ENCODE measurements at regions not wholly inside any gene's neighbourhood (a gene's known extent, or its start where the extent isn't known, plus 50 kb on each side); places are given as distances from the start of the nearest gene placed in this dataset.

DNA sequence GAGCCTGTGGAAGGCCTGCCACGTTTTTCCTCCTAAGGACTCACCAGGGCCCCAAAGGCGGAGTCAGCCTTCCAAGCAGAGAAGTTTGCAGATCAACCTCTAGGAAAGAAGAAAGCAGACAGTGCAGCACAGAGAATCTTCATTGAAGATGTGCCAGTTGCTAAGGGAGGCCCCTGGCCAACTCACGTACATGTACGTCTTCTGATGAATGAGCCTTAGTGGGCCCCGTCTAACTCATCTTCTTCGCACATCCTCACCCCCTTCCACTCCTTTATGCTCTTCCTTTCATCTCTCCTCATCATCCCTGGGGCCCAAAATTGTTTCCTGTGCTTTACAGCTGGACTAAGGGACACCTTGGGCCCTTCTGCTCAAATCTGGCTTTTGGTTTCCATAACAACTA, 703.0 kb upstream of the TBX3 start:
- 0% methylated on average over 6 of the region's 6 CpGs for WGBS (ENCODE audit: insufficient coverage, low coverage, missing lambda C conversion rate)

More for the DNA sequence above, 703.0 kb upstream of the TBX3 start:
- Histone ChIP-seq H3K9ac (ENCODE audit: insufficient read depth in 1 of 2, low read depth in 2 of 2, low read length in 2 of 2) (no peak overlapping the region), H3K4me1 (replicated peaks in 1 of 2; ENCODE audit: control insufficient read depth in 2 of 2, insufficient read depth in 2 of 2, low read length in 2 of 2) (no peaks in the 10 kb centered on the region), H3K4me3 (no peak overlapping the region), H2AFZ (ENCODE audit: low read depth, low read length) (no peak overlapping the region), H3K4me2 (ENCODE audit: insufficient read depth, low read length) (no peak overlapping the region), H3K79me2 (ENCODE audit: control insufficient read depth, insufficient read depth, low read length) (no peaks in the 10 kb centered on the region), H3K27me3 (ENCODE audit: control insufficient read depth in 2 of 2, insufficient read depth in 2 of 2, low read length in 2 of 2) (peaks cover 0 to 5% of the 10 kb centered on the region in 2 experiments; a peak in 1 of 5 replicates), H3K9me1 (ENCODE audit: control insufficient read depth, insufficient read depth, low read length) (no peaks in the 10 kb centered on the region), H3K36me3 (ENCODE audit: control insufficient read depth, insufficient read depth, low read length) (no peaks in the 10 kb centered on the region), H3K9me3 (replicated peaks; ENCODE audit: control insufficient read depth, insufficient read depth, low read depth, low read length) (no peaks in the 10 kb centered on the region), H4K20me1 (replicated peaks; ENCODE audit: control insufficient read depth, insufficient read depth, low read length) (no peaks in the 10 kb centered on the region), H3K27ac (ENCODE audit: extremely low read depth, low read depth, low read length) (no peak overlapping the region)
- ATAC-seq (no peak), FAIRE-seq (no peak), DNase-seq (ENCODE audit: extremely low read depth in 1 of 4, low spot score in 3 of 4) (no peak)
- CTCF ChIA-PET (ENCODE audit: low intra/inter-chr PET ratio): no interaction called here
- intact Hi-C loops (cut with micrococcal nuclease): no loop called here
- in situ Hi-C loops (cut with MboI): no loop called here
- POLR2A ChIA-PET: no interaction called here
- BruUV-seq (replicated peaks): no TSS peak
- no peak for TF ChIP-seq POLR2H (tag; IDR thresholded peaks at IDR 0.05; ENCODE audit: low read depth)
- TF ChIP-seq, protein P1, sequence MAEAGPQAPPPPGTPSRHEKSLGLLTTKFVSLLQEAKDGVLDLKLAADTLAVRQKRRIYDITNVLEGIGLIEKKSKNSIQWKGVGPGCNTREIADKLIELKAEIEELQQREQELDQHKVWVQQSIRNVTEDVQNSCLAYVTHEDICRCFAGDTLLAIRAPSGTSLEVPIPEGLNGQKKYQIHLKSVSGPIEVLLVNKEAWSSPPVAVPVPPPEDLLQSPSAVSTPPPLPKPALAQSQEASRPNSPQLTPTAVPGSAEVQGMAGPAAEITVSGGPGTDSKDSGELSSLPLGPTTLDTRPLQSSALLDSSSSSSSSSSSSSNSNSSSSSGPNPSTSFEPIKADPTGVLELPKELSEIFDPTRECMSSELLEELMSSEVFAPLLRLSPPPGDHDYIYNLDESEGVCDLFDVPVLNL (CRISPR knock-in tag; IDR thresholded peaks at IDR 0.05; ENCODE audit: low read depth): no peak
- TF ChIP-seq BHLHE40 (IDR thresholded peaks at IDR 0.05; ENCODE audit: low read length): no peak
- TF ChIP-seq ZNF778 (CRISPR knock-in tag; IDR thresholded peaks at IDR 0.05): no peak
- TF ChIP-seq ZNF232 (CRISPR knock-in tag; IDR thresholded peaks at IDR 0.05): no peak
- no peak for TF ChIP-seq RUNX1 (IDR thresholded peaks at IDR 0.05; ENCODE audit: low read depth)
- TF ChIP-seq ZNF23 (CRISPR knock-in tag; IDR thresholded peaks at IDR 0.05): no peak
- TF ChIP-seq SRSF1 (IDR thresholded peaks at IDR 0.05; ENCODE audit: low read depth, low read length): no peak
- TF ChIP-seq ZNF217 (CRISPR knock-in tag; IDR thresholded peaks at IDR 0.05): no peak
- TF ChIP-seq, protein P2, sequence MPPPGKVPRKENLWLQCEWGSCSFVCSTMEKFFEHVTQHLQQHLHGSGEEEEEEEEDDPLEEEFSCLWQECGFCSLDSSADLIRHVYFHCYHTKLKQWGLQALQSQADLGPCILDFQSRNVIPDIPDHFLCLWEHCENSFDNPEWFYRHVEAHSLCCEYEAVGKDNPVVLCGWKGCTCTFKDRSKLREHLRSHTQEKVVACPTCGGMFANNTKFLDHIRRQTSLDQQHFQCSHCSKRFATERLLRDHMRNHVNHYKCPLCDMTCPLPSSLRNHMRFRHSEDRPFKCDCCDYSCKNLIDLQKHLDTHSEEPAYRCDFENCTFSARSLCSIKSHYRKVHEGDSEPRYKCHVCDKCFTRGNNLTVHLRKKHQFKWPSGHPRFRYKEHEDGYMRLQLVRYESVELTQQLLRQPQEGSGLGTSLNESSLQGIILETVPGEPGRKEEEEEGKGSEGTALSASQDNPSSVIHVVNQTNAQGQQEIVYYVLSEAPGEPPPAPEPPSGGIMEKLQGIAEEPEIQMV (tag; conservative IDR thresholded peaks at IDR 0.05; ENCODE audit: low read depth): no peak
- TF ChIP-seq, protein P3, sequence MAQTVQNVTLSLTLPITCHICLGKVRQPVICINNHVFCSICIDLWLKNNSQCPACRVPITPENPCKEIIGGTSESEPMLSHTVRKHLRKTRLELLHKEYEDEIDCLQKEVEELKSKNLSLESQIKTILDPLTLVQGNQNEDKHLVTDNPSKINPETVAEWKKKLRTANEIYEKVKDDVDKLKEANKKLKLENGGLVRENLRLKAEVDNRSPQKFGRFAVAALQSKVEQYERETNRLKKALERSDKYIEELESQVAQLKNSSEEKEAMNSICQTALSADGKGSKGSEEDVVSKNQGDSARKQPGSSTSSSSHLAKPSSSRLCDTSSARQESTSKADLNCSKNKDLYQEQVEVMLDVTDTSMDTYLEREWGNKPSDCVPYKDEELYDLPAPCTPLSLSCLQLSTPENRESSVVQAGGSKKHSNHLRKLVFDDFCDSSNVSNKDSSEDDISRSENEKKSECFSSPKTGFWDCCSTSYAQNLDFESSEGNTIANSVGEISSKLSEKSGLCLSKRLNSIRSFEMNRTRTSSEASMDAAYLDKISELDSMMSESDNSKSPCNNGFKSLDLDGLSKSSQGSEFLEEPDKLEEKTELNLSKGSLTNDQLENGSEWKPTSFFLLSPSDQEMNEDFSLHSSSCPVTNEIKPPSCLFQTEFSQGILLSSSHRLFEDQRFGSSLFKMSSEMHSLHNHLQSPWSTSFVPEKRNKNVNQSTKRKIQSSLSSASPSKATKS (CRISPR knock-in tag; IDR thresholded peaks at IDR 0.05): no peak
- TF ChIP-seq, protein P4, sequence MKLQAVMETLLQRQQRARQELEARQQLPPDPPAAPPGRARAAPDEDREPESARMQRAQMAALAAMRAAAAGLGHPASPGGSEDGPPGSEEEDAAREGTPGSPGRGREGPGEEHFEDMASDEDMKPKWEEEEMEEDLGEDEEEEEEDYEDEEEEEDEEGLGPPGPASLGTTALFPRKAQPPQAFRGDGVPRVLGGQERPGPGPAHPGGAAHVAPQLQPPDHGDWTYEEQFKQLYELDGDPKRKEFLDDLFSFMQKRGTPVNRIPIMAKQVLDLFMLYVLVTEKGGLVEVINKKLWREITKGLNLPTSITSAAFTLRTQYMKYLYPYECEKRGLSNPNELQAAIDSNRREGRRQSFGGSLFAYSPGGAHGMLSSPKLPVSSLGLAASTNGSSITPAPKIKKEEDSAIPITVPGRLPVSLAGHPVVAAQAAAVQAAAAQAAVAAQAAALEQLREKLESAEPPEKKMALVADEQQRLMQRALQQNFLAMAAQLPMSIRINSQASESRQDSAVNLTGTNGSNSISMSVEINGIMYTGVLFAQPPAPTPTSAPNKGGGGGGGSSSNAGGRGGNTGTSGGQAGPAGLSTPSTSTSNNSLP (IDR thresholded peaks at IDR 0.05; ENCODE audit: borderline replicate concordance, low read depth, low read length): no peak
- no peak for TF ChIP-seq HNRNPLL (IDR thresholded peaks at IDR 0.05; ENCODE audit: low read depth, low read length, poor library complexity, severe bottlenecking)

Data from K562 (cell line).